ENCODE measurements at regions not wholly inside any gene's neighbourhood (a gene's known extent, or its start where the extent isn't known, plus 50 kb on each side); places are given as distances from the start of the nearest gene placed in this dataset.
"Not testable (repeated sequence)": the region's sequence is repeated elsewhere in the genome, so short reads cannot be mapped to it uniquely, and the experiment has no call there.

DNA sequence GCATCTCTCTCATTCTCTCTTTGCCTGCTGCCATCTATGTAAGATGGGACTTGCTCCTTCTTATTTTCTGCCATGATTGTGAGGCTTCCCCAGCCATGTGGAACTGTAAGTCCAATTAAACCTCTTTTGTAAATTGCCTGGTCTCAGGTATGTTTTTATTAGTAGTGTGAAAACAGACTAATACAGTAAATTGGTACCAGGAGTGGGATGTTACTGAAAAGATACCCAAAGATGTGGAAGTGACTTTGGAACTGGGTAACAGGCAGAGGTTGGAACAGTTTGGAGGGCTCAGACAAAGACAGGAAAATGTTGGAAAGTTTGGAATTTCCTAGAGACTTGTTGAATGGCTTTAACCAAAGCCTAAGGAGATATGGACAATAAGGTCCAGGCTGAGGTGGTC is 503.1 kb upstream of the SOX9 start:
- not testable (repeated sequence) for DNase-seq (ENCODE audit: low read depth in 3 of 3)

DNA sequence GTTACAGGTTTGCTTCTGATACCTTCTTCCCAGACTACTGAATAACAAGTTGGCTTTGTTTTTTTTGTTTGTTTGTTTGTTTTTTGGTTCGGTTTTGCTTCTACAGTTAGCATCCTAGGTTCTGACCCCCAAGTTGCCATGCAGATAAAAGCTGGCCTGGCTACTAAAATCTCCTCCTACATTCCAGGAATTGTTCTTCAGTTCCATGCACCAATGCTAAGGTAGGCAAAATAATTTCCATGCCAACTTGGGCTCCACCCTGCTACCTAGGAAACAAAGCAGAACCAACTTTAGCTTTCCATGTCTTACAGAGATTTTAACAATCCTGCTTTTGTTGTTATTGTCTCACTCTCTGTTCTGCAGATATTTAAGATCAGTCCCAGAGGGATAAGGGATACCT is 495.5 kb upstream of the SOX9 start:
- DNase-seq (ENCODE audit: low read depth in 3 of 3): no peak

DNA sequence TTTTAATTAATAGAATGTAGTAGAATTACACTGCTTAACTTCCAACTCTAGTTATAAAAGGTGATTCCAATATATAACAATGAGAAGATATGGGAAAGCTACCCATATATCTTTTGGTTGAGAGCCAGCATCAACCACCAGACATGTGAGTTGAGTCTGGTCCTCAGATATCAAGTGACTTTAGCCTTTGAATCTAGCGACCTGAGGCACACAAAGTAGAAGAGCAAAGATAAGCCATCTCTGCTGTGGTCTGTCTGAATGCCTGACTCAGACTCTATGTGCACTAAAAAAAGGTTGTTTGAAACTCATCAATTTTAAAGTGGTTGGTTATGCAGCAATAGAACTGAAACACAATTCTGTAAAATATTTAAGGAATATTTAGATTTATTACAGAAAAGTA is 492.5 kb upstream of the SOX9 start:
- no peak for DNase-seq (ENCODE audit: low read depth in 3 of 3)

- DNase-seq (ENCODE audit: low read depth in 3 of 3): no peak
Observed at GRCh38 chr17:71631483-71631882, 489.3 kb upstream of the SOX9 start.

DNA sequence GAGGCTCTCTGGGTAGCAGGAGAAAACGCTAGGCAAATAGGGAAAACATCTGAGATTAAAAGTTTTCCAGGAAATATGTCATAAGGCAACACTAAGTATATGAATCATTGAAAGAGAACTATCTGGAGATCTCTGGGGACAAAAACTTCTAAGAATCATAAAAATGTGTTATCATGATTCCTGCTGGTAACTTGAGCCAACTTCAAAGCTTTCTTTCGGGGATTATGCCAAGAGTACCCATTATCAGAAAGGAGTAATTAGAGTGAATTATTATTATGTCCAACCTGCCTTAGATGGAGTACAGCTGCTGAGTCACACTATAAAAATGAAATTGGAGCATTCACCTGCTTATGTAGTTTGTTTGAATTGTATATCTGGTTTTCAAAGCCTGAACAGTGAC is 488.5 kb upstream of the SOX9 start:
- no peak for DNase-seq (ENCODE audit: low read depth in 3 of 3)

- DNase-seq (ENCODE audit: low read depth in 3 of 3): no peak
Observed at GRCh38 chr17:71633391-71633849, 487.4 kb upstream of the SOX9 start.

DNA sequence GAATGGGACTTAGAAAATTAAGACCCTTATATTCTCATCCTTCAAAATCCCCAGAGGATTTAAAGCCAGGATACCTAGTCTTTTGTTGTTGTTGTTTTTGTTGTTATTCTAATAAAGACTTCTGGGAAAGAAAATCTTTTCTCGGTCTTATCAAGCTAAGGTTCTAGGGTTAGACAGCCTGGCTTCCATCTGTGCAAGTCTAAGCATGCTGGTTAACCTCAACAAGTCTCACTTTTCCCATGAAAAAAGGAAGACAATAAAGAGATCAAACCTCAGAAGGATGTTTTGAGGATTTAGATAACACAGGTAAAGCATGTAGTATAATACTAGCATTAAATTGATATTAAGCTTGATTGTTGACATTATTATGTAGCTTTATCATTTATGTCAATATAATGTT is 486.4 kb upstream of the SOX9 start:
- DNase-seq (ENCODE audit: low read depth in 3 of 3): no peak

- DNase-seq (ENCODE audit: low read depth in 3 of 3): no peak
Observed at GRCh38 chr17:71635187-71635586, 485.6 kb upstream of the SOX9 start.

GRCh38 chr17:71636644-71637043 is 484.2 kb upstream of the SOX9 start:
- DNase-seq (ENCODE audit: low read depth in 3 of 3): no peak

DNA sequence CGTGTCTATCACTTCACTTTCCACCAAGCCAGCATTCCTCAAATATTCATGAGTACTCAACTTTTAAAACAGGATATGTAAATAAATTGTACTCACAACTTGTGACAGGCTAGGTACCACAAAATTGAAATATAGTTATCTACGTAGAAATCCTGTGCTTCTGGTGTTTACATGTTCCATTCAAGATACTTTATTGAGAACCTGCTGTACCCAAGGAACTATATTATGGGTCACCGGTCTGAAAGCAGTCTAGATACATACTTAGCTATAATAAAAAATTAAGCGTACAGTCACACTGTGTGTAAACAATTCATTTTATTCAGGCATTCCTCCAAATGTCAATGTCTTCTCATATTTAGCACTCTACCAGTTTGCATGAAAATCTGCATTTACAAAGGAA is 482.2 kb upstream of the SOX9 start:
- no peak for DNase-seq (ENCODE audit: low read depth in 3 of 3)

DNA sequence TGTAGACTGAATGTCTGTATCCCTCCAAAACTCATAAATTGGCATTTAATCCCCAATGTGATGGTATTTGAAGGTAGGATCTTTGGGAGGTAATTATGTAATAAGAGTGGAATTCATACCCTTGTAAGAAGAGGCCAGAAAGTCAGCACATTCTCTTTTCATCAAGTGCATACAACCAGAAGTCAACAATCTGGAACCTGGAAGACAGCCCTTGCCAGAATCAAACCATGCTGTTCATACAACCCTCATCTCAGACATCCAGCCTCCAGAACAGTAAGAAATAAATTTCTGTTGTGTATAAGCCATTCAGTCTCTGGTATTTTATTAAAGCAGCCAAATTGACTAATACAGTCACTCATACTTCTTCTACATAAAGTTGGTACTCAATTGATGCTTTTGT is 481.0 kb upstream of the SOX9 start:
- DNase-seq (ENCODE audit: low read depth in 3 of 3): no peak

- DNase-seq (ENCODE audit: low read depth in 3 of 3): not testable (repeated sequence)
Observed at GRCh38 chr17:71646890-71647289, 473.9 kb upstream of the SOX9 start.

DNA sequence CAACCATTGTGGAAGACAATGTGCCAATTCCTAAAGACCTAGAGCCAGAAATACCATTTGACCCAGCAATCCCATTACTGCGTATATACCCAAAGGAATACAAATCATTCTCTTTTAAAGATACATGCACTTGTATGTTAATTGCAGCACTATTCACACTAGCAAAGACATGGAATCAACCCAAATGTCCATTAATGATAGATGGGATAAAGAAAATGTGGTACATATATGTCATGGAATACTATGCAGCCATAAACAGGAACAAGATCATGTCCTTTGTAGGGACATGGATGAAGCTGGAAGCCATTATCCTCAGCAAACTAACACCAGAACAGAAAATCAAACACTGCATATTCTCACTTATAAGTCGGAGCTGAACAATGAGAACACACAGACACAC is 472.5 kb upstream of the SOX9 start:
- DNase-seq (ENCODE audit: low read depth in 3 of 3): not testable (repeated sequence)

- DNase-seq (ENCODE audit: low read depth in 3 of 3): no peak
Observed at GRCh38 chr17:71649941-71650350, 470.9 kb upstream of the SOX9 start.

- no peak for DNase-seq (ENCODE audit: low read depth in 3 of 3)
Observed at GRCh38 chr17:71655542-71655941, 465.3 kb upstream of the SOX9 start.

DNA sequence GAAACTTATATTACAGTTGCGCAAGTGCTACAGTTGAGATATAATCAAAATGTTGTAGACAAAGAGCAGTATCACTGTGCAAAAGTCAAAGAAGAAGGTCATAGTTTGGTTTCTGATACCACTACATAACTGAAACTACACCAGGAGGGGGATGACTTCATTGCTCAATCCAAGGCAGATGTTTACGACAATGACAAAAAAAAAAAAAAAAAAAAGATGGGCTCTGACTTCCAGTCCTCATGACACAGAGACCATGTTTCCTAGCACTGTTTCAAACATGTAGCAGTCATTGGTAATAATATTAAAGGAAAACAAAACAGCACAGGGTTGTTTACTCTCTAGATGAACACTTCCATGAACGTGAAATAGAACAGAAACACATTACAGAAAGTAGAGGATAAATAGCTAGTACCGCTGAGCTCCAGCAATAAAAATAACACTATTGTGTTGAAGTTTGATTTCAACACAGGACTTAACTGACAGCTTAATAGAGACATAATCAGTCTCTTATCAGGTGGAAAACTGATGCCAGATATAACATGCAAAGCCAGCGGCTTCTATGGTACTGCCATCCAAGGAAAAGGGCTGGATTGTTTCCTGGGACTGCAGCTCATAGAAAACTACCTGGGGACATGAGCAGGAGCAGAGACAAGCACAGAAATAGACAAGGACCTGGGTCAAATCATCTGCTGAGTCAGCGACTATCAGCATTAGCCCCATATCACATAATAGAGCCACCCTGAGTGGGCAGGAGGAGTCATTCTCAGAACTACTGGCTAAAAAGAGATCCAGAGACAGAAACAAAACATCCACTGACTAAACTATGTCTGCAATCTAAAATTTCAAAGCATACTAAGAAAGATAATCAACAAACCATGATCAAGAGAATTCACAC is 463.6 kb upstream of the SOX9 start:
- DNase-seq (ENCODE audit: low read depth in 3 of 3): no peak

DNA sequence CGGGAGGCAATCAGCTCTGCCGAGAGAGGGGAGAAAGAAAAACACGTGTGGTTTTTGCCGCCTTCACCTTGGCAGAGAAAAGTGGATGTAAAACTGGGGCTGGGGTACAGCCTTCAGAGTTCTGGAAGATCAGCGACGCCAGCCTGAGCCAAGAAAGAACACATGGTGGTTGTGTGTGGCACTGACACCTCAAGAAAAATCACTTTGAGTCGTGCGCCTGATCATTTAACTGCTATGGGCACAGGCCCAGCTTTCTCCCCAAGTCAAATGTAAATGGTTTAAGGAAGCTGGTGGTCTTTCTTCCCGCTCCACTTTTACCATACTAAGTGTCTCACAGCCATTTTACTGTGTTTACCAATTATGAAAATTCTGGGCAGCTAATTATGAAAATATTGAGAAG is 461.8 kb upstream of the SOX9 start:
- DNase-seq (ENCODE audit: low read depth in 3 of 3): no peak

DNA sequence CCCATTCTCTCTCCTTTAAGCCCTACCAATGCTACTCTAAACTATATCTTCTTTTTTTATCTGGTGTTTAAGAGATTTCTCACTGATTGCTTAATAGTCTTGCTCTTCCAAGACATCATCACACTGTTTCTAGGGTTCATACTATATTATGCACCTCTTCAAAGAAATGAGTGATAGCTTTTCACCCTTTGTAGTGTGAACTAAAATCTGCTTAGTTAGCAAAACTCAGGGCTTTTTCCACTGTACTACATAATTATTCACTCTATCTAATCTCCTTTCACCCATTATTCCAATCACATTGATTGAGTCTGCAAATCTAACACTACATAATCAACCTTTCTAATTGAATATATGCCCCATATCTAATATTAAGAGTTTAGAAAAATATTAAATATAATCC is 456.0 kb upstream of the SOX9 start:
- DNase-seq (ENCODE audit: low read depth in 3 of 3): no peak

- DNase-seq (ENCODE audit: low read depth in 3 of 3): no peak
Observed at GRCh38 chr17:71666047-71666446, 454.8 kb upstream of the SOX9 start.

- no peak for DNase-seq (ENCODE audit: low read depth in 3 of 3)
Observed at GRCh38 chr17:71667661-71668060, 453.2 kb upstream of the SOX9 start.

DNA sequence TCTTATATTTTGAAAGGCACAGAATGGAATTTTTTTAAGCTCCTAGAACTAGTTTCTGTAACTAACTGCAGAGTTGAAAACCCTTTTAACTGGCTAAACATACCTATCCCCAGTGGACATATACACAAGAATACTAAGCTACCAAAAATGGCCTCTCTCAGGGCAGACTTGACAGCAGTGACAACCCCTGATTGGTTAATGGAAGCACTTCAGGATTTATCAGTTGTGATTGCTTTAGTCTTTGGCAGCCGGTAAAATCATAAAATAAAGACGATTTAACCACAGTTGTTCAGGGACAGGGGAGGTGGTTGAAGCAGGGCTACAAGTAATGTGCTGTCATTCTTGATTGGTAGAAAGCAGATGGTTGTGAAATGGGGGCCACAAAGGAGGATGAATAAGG is 452.0 kb upstream of the SOX9 start:
- no peak for DNase-seq (ENCODE audit: low read depth in 3 of 3)

DNA sequence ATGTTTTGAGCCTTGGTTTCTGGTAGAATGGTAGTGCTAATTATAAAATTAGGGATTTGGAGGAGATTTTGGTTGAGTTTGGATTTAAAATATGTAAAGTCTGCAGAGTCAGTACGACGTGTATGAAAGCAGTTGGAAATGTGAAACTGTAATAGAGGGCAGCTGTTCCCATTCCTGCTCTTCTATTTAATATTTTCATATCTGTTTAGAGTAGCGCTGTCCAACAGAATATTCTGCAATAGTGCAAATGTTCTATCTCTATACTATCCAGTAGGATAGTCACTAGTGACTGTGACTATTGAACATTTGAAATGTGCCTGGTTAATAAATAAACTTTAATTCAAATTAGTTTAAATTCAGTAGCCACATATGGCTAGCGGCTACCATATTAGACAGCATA is 443.4 kb upstream of the SOX9 start:
- DNase-seq (ENCODE audit: low read depth in 3 of 3): no peak

GRCh38 chr17:71679832-71680231 is 441.0 kb upstream of the SOX9 start:
- no peak for DNase-seq (ENCODE audit: low read depth in 3 of 3)
